ENCODE measurements at regions not wholly inside any gene's neighbourhood (a gene's known extent, or its start where the extent isn't known, plus 50 kb on each side); places are given as distances from the start of the nearest gene placed in this dataset.

GRCh38 chr22:47354668-47355387 is 592.4 kb downstream of the TBC1D22A start:
- TF ChIP-seq CTCF (IDR thresholded peaks at IDR 0.05; ENCODE audit: insufficient read depth, low read length, poor library complexity, severe bottlenecking) (no peak), EZH2phosphoT487 (conservative IDR thresholded peaks at IDR 0.05; ENCODE audit: low read length) (no peak)
